ENCODE measurements at regions not wholly inside any gene's neighbourhood (a gene's known extent, or its start where the extent isn't known, plus 50 kb on each side); places are given as distances from the start of the nearest gene placed in this dataset.

GRCh38 chr1:187629075-187629474, 800.3 kb downstream of the PLA2G4A start:
- Histone ChIP-seq H3K9ac (ENCODE audit: low read length) (no peak overlapping the region), H3K27me3 (replicated peaks; ENCODE audit: insufficient read depth, low read length) (no peaks in the 10 kb centered on the region), H2AFZ (ENCODE audit: low read length) (no peak overlapping the region), H3K9me2 (replicated peaks; ENCODE audit: insufficient read depth, low read length) (no peaks in the 10 kb centered on the region), H3K9me3 (replicated peaks; ENCODE audit: insufficient read depth, low read length) (no peaks in the 10 kb centered on the region), H3K79me2 (ENCODE audit: low read length) (no peaks in the 10 kb centered on the region), H3K27ac (ENCODE audit: low read length) (no peak overlapping the region), H4K20me1 (ENCODE audit: insufficient read depth, low read length) (no peaks in the 10 kb centered on the region), H3F3A (ENCODE audit: insufficient read depth, low read length) (no peaks in the 10 kb centered on the region), H3K4me1 (ENCODE audit: low read length) (no peaks in the 10 kb centered on the region), H3K4me3 (ENCODE audit: low read length) (no peak overlapping the region), H3K36me3 (replicated peaks; ENCODE audit: insufficient read depth, low read length) (no peaks in the 10 kb centered on the region), H3K4me2 (ENCODE audit: low read depth, low read length) (no peak overlapping the region)
- no peak for DNase-seq
- TF ChIP-seq EZH2phosphoT487 (IDR thresholded peaks at IDR 0.05; ENCODE audit: low read length) (no peak), CTCF (IDR thresholded peaks at IDR 0.05; ENCODE audit: low read length) (no peak), EZH2 (optimal IDR thresholded peaks at IDR 0.05; ENCODE audit: low read depth, low read length) (no peak)

DNA sequence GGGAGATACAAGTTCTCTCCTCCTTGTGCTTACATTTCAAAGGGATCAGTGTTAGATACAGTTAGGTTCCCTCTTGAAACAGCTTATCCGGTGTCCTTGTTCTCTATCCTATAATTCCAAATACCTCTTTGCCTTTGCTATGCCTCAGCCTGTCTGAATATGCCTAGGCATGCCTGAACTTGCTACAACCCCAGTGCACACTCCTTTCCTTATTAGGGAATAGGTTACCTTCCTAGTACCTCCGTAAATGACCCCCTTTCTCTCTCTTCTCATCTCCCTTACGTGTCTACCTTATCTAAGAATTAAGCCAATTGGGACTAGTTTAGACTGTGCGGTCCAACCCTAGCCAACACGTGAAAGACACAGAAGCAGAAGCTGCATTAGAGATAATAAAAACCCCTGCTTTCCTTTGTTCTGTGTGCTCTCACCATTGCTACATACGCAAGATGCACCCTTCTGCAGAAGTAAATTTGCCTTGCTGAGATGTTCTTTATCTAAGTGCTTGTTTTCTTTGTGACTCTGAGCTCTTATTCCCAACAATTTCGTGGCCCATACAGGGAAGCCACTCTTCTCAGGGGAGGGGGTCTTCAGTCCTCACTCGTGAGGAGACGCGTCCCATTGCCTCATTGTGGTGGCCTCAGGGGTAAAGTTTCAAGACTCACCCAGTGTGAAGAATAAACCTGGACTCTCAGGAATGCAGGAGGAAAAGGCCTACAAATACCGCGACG, 802.1 kb downstream of the PLA2G4A start:
- H4K20me1 ChIP-seq (ENCODE audit: insufficient read depth, low read length) = no peaks in the 10 kb centered on the region
- H3K4me3 ChIP-seq (ENCODE audit: low read length) = no peak overlapping the region
- H3K9ac ChIP-seq (ENCODE audit: low read length) = no peak overlapping the region
- H3K27me3 ChIP-seq (replicated peaks; ENCODE audit: insufficient read depth, low read length) = no peaks in the 10 kb centered on the region
- TF ChIP-seq CTCF (IDR thresholded peaks at IDR 0.05; ENCODE audit: low read length) (no peak), EZH2 (optimal IDR thresholded peaks at IDR 0.05; ENCODE audit: low read depth, low read length) (no peak), EZH2phosphoT487 (IDR thresholded peaks at IDR 0.05; ENCODE audit: low read length) (no peak)
- DNase-seq = no peak
- no peaks in the 10 kb centered on the region for H3K36me3 ChIP-seq (replicated peaks; ENCODE audit: insufficient read depth, low read length)
- no peak overlapping the region for H3K4me2 ChIP-seq (ENCODE audit: low read depth, low read length)
- no peak overlapping the region for H3K27ac ChIP-seq (ENCODE audit: low read length)
- H3F3A ChIP-seq (ENCODE audit: insufficient read depth, low read length) = no peaks in the 10 kb centered on the region
- no peaks in the 10 kb centered on the region for H3K9me2 ChIP-seq (replicated peaks; ENCODE audit: insufficient read depth, low read length)
- no peaks in the 10 kb centered on the region for H3K4me1 ChIP-seq (ENCODE audit: low read length)
- no peaks in the 10 kb centered on the region for H3K9me3 ChIP-seq (replicated peaks; ENCODE audit: insufficient read depth, low read length)
- no peak overlapping the region for H2AFZ ChIP-seq (ENCODE audit: low read length)
- H3K79me2 ChIP-seq (ENCODE audit: low read length) = no peaks in the 10 kb centered on the region

- H2AFZ ChIP-seq (ENCODE audit: low read length) = no peak overlapping the region
- no peaks in the 10 kb centered on the region for H3K27me3 ChIP-seq (replicated peaks; ENCODE audit: insufficient read depth, low read length)
- H4K20me1 ChIP-seq (ENCODE audit: insufficient read depth, low read length) = no peaks in the 10 kb centered on the region
- H3K4me1 ChIP-seq (ENCODE audit: low read length) = no peaks in the 10 kb centered on the region
- H3K79me2 ChIP-seq (ENCODE audit: low read length) = no peaks in the 10 kb centered on the region
- no peaks in the 10 kb centered on the region for H3K9me2 ChIP-seq (replicated peaks; ENCODE audit: insufficient read depth, low read length)
- H3K4me3 ChIP-seq (ENCODE audit: low read length) = no peak overlapping the region
- H3K9me3 ChIP-seq (replicated peaks; ENCODE audit: insufficient read depth, low read length) = no peaks in the 10 kb centered on the region
- H3K36me3 ChIP-seq (replicated peaks; ENCODE audit: insufficient read depth, low read length) = no peaks in the 10 kb centered on the region
- no peak overlapping the region for H3K27ac ChIP-seq (ENCODE audit: low read length)
- H3F3A ChIP-seq (ENCODE audit: insufficient read depth, low read length) = no peaks in the 10 kb centered on the region
- TF ChIP-seq CTCF (IDR thresholded peaks at IDR 0.05; ENCODE audit: low read length) (no peak), EZH2phosphoT487 (IDR thresholded peaks at IDR 0.05; ENCODE audit: low read length) (no peak)
- no peak for DNase-seq
- no peak overlapping the region for H3K4me2 ChIP-seq (ENCODE audit: low read depth, low read length)
- no peak overlapping the region for H3K9ac ChIP-seq (ENCODE audit: low read length)
These were observed 802.6 kb downstream of the PLA2G4A start for GRCh38 chr1:187631381-187631675.

Measured in MM.1S (cell line).